OCI-LY3 (cell line): ENCODE measurements at regions not wholly inside any gene's neighbourhood (a gene's known extent, or its start where the extent isn't known, plus 50 kb on each side); places are given as distances from the start of the nearest gene placed in this dataset.
A peak's percentile ranks its signal among the peaks of the same experiment; 100 is the strongest.
"Not testable (repeated sequence)": the region's sequence is repeated elsewhere in the genome, so short reads cannot be mapped to it uniquely, and the experiment has no call there.

Experiments used
- H2AFZ ChIP-seq: fragments of 200-600, 300-600 bp; shearing (Covaris generic); 2 replicates; pipeline ENCODE4 v1.6.0; 2014; ENCODE audit warnings: antibody characterized with exemption, low read depth, low read length
- H3K27ac ChIP-seq: fragments of 200-600, 300-600 bp; sonication (generic); 2 replicates; pipeline ENCODE4 v1.5.1; 2014; ENCODE audit warnings: mild to moderate bottlenecking, low read length, moderate library complexity, mixed read lengths
- H3K27me3 ChIP-seq: fragments of 200-600, 300-600 bp; sonication (generic); 2 replicates; pipeline ENCODE4 v1.6.1; 2014; ENCODE audit warnings: low read depth, low read length, mixed read lengths
- H3K36me3 ChIP-seq: fragments of 200-600, 300-600 bp; sonication (generic); replicated peaks from 2 replicates; pipeline ENCODE3; 2014; ENCODE audit warnings: low read depth, low read length, mixed read lengths
- H3K4me1 ChIP-seq: fragments of 300-600, 200-600 bp; sonication (generic); 2 replicates; pipeline ENCODE4 v1.6.1; 2014; ENCODE audit warnings: low read length, mixed read lengths
- H3K4me2 ChIP-seq: fragments of 200-600, 300-600 bp; sonication (generic); 2 replicates; pipeline ENCODE4 v1.6.1; 2014; ENCODE audit warnings: low read length, mixed read lengths
- H3K4me3 ChIP-seq: fragments of 300-600, 200-600 bp; sonication (generic); 2 replicates; pipeline ENCODE4 v1.5.1; 2014; ENCODE audit warnings: antibody characterized with exemption, mild to moderate bottlenecking, low read length, moderate library complexity
- H3K79me2 ChIP-seq: fragments of 300-600, 200-600 bp; shearing (Covaris generic); 2 replicates; pipeline ENCODE4 v1.6.1; 2014; ENCODE audit warnings: mild to moderate bottlenecking, low read length, mixed read lengths
- H3K9ac ChIP-seq: fragments of 300-600, 200-600 bp; shearing (Covaris generic); 2 replicates; pipeline ENCODE4 v1.6.0; 2014; ENCODE audit warnings: mild to moderate bottlenecking, low read length, moderate library complexity
- H3K9me3 ChIP-seq: fragments of 200-600, 300-600 bp; shearing (Covaris generic); 2 replicates; pipeline ENCODE4 v1.6.1; 2014; ENCODE audit warnings: low read length, mixed read lengths; ENCODE audit not compliant: insufficient read depth
- H4K20me1 ChIP-seq: fragments of 200-600, 300-600 bp; sonication (generic); 2 replicates; pipeline ENCODE4 v1.6.1; 2016; ENCODE audit warnings: low read length, mixed read lengths; ENCODE audit not compliant: insufficient read depth
- EZH2phosphoT487 ChIP-seq: fragments of 200-600 bp; shearing (Covaris generic); IDR thresholded peaks from 2 replicates; pipeline ENCODE4 v1.6.1; 2018; ENCODE audit warnings: antibody characterized with exemption, mixed run types, low read depth
- TF ChIP-seq, protein P1 (sequence below): fragments of 200-600, 300-600 bp; sonication (generic); IDR thresholded peaks from 2 replicates; pipeline ENCODE4 v1.5.1; 2014; ENCODE audit warnings: antibody characterized with exemption, low read length, low read depth

GRCh38 chrY:8905141-8905540 lies 432.1 kb upstream of the TSPY4 start:
- TF ChIP-seq, protein P1, sequence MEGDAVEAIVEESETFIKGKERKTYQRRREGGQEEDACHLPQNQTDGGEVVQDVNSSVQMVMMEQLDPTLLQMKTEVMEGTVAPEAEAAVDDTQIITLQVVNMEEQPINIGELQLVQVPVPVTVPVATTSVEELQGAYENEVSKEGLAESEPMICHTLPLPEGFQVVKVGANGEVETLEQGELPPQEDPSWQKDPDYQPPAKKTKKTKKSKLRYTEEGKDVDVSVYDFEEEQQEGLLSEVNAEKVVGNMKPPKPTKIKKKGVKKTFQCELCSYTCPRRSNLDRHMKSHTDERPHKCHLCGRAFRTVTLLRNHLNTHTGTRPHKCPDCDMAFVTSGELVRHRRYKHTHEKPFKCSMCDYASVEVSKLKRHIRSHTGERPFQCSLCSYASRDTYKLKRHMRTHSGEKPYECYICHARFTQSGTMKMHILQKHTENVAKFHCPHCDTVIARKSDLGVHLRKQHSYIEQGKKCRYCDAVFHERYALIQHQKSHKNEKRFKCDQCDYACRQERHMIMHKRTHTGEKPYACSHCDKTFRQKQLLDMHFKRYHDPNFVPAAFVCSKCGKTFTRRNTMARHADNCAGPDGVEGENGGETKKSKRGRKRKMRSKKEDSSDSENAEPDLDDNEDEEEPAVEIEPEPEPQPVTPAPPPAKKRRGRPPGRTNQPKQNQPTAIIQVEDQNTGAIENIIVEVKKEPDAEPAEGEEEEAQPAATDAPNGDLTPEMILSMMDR: peak; percentile 12; the same call in 1 of the 2 replicates
- TF ChIP-seq EZH2phosphoT487: no peak

DNA sequence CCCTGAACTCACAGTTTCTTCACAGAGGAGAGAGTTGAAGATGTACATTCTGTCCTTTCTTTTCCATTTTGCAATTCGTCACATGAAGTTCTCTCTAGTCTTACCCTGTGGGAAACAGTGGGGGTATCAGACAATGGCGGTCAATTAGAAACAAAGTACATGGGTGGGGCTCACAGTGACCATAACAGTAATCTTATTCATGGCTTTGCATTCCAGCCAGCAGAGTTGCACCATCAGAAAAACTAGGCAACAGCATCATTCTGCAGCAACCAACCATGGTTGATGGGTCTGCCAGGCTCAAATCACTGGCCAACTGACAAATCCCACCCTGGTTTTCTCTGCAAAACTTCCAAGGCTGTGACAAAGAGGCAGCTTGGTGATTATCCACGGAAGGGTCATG lies 414.7 kb upstream of the TSPY4 start:
- not testable (repeated sequence) for H3K79me2 ChIP-seq, H3K9ac ChIP-seq, H3K36me3 ChIP-seq, H3K4me2 ChIP-seq, H3K9me3 ChIP-seq, H2AFZ ChIP-seq, H4K20me1 ChIP-seq, H3K4me3 ChIP-seq, H3K27me3 ChIP-seq, H3K27ac ChIP-seq, H3K4me1 ChIP-seq

More at GRCh38 chrY:8905141-8905540, 432.1 kb upstream of the TSPY4 start:
- Histone ChIP-seq H3K36me3 (no peaks in the 10 kb centered on the region), H3K9me3 (no peaks in the 10 kb centered on the region), H3K79me2 (no peaks in the 10 kb centered on the region), H2AFZ (no peak overlapping the region), H3K27ac (no peak overlapping the region), H3K9ac (no peak overlapping the region), H3K4me1 (no peaks in the 10 kb centered on the region), H3K4me3 (no peak overlapping the region), H3K27me3 (no peaks in the 10 kb centered on the region), H3K4me2 (no peak overlapping the region), H4K20me1 (no peaks in the 10 kb centered on the region)
